GM13977 (cell line): ENCODE measurements at regions not wholly inside any gene's neighbourhood (a gene's known extent, or its start where the extent isn't known, plus 50 kb on each side); places are given as distances from the start of the nearest gene placed in this dataset.

Experiments
- DNase-seq: peaks from one replicate; pipeline ENCODE4 v3.0.0; 2012; ENCODE audit warnings: low spot score
- CTCF ChIP-seq: IDR thresholded peaks from 2 replicates; pipeline ENCODE4 v1.5.1; 2012; ENCODE audit warnings: mild to moderate bottlenecking, control low read depth; ENCODE audit not compliant: insufficient read depth; ENCODE audit errors: extremely low read depth, missing control alignments
- in situ Hi-C: fragments of 300-500 bp; cut with MboI; formaldehyde crosslinking; loops from one replicate; pipeline ENCODE4 v1.12.0; 2022; ENCODE audit warnings: low sequenced_read_pairs, low pct_unique_long_range_greater_than_20kb, mixed read lengths, inconsistent platforms; ENCODE audit not compliant: unreplicated experiment

DNA sequence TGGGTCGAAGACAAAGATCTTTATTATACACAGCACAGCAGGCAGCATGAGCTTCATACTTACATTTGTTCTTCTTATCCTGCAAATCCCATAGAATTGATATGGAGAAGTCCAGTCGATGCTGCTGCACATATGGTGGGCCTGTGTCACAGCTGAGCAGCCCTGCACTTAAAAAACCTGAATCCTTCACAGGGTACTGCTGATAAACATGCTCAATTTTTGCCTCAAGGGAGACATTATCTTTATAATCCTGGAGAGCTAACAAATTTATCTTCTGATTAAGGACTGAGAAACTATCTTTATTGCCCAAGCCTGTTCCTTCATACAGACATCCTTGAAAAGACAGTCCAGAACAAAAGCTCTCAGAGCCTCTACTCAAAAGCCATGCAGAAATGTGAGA lies 434.4 kb upstream of the FAM47C start:
- in situ Hi-C loops = no loop called here
- no peak for TF ChIP-seq CTCF
- no peak for DNase-seq

DNA sequence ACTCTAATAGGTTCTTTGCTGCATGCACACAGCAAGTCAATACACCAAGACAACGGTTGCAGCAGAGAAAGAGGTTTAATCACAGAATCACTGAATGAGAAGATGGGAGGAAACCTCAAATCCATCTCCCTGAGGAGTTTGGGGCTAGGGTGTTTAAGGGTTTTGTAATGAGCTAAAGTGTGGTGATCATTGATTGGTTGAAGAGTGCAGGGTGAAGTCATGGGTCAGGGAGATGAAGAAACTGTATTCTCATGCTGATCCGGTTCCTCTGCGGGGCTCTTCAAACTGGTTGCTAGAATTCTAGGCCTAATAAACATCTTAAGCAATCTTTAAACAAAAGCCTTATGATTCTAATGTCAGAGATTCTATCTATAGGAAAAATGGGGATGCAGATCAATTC lies 432.5 kb upstream of the FAM47C start:
- TF ChIP-seq CTCF = no peak
- no peak for DNase-seq
- in situ Hi-C loops = no loop called here

- no peak for TF ChIP-seq CTCF
- DNase-seq = no peak
- in situ Hi-C loops = no loop called here
Observed at GRCh38 chrX:36577006-36577405, 431.2 kb upstream of the FAM47C start.

- in situ Hi-C loops = no loop called here
- no peak for DNase-seq
- TF ChIP-seq CTCF = no peak
Observed at GRCh38 chrX:36581030-36581429, 427.1 kb upstream of the FAM47C start.

DNA sequence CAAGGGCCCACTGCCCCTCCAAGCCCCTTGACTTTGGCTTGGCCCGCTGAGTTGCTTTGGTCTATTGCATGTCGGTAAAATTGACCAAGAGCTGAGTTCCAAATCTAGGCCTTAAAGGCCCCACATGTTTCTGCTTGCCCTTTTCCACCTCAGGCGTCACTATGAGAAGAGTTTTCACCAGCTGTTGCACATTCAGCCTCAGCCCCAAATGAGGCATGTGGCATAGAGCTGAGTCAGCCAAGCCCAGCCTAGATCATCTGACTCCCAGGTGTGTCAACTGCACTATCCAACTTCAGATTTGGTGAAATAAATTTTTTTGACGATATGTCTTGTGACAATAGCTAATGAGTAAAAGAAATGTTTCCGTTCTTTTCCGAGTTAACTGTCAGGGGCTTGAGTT lies 424.5 kb upstream of the FAM47C start:
- DNase-seq = no peak
- TF ChIP-seq CTCF = no peak
- in situ Hi-C loops = no loop called here

DNA sequence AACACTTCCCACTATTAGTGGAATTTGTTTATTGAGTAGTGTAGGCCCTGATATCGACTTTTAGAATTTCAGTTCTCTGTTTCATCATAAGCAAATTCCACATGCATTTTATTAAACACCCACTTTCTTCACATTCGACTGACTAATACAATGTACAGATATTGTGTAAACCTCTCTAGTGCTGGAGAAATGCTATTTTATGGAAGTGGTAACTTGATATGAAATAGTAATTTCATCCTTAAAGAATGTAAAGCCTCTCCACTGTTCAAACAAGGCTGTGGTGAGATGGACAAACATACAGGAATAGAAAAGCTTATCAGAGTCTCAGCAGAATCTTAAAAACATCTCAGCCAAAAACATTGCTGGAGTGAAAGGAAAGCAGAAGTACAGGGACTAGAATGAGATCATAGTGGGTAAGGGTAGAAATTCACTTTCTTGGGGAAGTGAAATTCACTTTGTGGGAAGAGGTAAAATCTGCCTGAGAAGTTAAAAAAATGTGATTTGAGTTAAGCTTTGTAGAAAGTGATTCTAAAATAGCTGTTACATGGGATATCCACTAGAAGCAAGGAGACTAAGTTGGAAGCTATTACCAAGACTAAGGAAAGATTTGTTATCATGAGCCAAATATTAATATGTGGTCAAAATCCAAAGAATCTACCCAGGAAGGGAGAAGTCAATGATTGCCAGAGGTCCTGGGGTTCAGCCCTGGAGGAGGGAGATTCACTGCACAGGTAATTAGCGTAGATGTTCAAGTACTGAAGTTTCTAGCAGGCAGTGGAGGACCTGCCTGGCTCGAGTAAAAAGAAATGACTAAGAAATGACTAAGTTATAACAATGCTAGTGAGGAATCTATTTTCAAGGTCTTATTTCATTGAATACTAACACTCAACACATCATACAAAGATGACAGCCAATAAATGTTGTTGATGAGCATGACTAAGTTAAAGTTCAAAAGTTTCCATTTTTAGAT lies 398.3 kb upstream of the FAM47C start:
- in situ Hi-C loops = no loop called here
- no peak for TF ChIP-seq CTCF
- no peak for DNase-seq
